Aorta (tissue), 5 donors: ENCODE measurements at regions not wholly inside any gene's neighbourhood (a gene's known extent, or its start where the extent isn't known, plus 50 kb on each side); places are given as distances from the start of the nearest gene placed in this dataset.
"Not testable (repeated sequence)": the region's sequence is repeated elsewhere in the genome, so short reads cannot be mapped to it uniquely, and the experiment has no call there.

Experiments
- ATAC-seq: fragments of 200-7000 bp; cut with Tn5 transposase; one replicate; pipeline ENCODE4 v1.9.1; 2022; ENCODE audit warnings: moderate library complexity; ENCODE audit not compliant: low FRiP score
- DNase-seq, 2 donors: peaks; one replicate each; pipeline ENCODE4 v3.0.0-alpha.2; 2020
- H3K27ac ChIP-seq, 2 donors: one replicate each; pipeline ENCODE4 v1.5.1; 2013; ENCODE audit warnings: low read length in 2 of 2, mild to moderate bottlenecking in 2 of 2, moderate library complexity in 2 of 2, control low read depth in 1 of 2, inconsistent platforms in 1 of 2, low read depth in 1 of 2
- H3K27me3 ChIP-seq, 2 donors: one replicate each; pipeline ENCODE4 v1.6.1; 2013; ENCODE audit warnings: control low read depth in 1 of 2, low read length in 1 of 2, mild to moderate bottlenecking in 1 of 2, moderate library complexity in 1 of 2; ENCODE audit not compliant: insufficient read depth in 2 of 2, control insufficient read depth in 1 of 2
- H3K36me3 ChIP-seq, 2 donors: one replicate each; pipeline ENCODE4 v1.6.1; 2013; ENCODE audit warnings: control low read depth in 1 of 2, low read length in 1 of 2, mild to moderate bottlenecking in 1 of 2; ENCODE audit not compliant: insufficient read depth in 2 of 2, control insufficient read depth in 1 of 2
- H3K4me1 ChIP-seq, 2 donors: one replicate each; pipeline ENCODE4 v1.6.1; 2013; ENCODE audit warnings: low read length in 2 of 2, control low read depth in 1 of 2, mild to moderate bottlenecking in 1 of 2, moderate library complexity in 1 of 2; ENCODE audit not compliant: insufficient read depth in 2 of 2, control insufficient read depth in 1 of 2
- H3K4me3 ChIP-seq, 2 donors: one replicate each; pipeline ENCODE4 v1.5.1; 2013; ENCODE audit warnings: low read length in 2 of 2, control low read depth in 1 of 2, mild to moderate bottlenecking in 1 of 2
- H3K9me3 ChIP-seq: one replicate; pipeline ENCODE4 v1.6.1; 2013; ENCODE audit warnings: mild to moderate bottlenecking, low read length; ENCODE audit not compliant: control insufficient read depth
- WGBS, 2 donors: extraction: QIAGEN DNeasy Blood & Tissue Kit; methylation state at CpG; one replicate each; pipeline ENCODE4 v1.1.7; 2013; 5-methylcytosine and 5-hydroxymethylcytosine counted together
- intact Hi-C, 2 donors: fragments of 100-400 bp; cut with DNase I; formaldehyde crosslinking; loops; one replicate each; pipeline versions ENCODE4 v1.14.2 to v1.15.0; 2022
- donor health status: healthy with polysubstance abuse.
- donor health status: Bipolar disorder and iron deficiency.
- donor health status: DM: no; HTN: no; CAD: no.
- donor health status: DM: no; HTN: no; CAD: no.
- donor health status: DM: yes; HTN: yes; CAD: no.

- no peaks in the 10 kb centered on the region for H3K4me1 ChIP-seq
- H3K27me3 ChIP-seq, result no peaks in the 10 kb centered on the region
- intact Hi-C loops, result loop anchor here (2.0 to 10.0 kb wide), 2 partner anchors 696 to 698 kb away; no protein-coding TSS in a partner anchor
- H3K4me3 ChIP-seq, result no peak overlapping the region
- H3K36me3 ChIP-seq, result no peaks in the 10 kb centered on the region
- no peak for DNase-seq
- no peaks in the 10 kb centered on the region for H3K9me3 ChIP-seq
- no peak overlapping the region for H3K27ac ChIP-seq
- 57 to 60% methylated on average over 4 of the region's 4 CpGs for WGBS, 2 donors
- ATAC-seq, result no peak
Observed at GRCh38 chr1:238950784-238951183, 435.6 kb upstream of the CHRM3 start.

DNA sequence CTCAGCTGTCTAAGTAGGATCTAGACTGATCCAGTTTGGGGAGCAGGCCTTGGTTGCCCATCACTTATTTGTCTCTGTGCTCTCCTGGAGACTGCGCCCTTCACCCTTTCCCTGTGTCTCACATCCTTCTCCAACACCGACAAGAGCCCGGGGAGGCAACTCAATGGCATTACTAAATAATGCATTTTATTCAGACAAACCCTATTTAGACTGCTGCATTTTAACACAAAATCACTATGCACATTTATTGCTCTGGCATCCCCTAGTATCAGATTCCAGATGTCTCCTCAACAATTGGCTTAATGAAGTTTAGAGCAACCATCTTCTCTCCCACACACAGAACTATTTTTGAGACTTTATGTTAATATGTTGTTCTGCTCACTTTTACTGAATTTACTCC, 436.4 kb upstream of the CHRM3 start:
- no peaks in the 10 kb centered on the region for H3K27me3 ChIP-seq
- intact Hi-C loops, result loop anchor here (2.0 to 10.0 kb wide), 2 partner anchors 695 to 697 kb away; no protein-coding TSS in a partner anchor
- H3K9me3 ChIP-seq, result no peaks in the 10 kb centered on the region
- no peak for ATAC-seq
- no peak overlapping the region for H3K27ac ChIP-seq
- WGBS, 2 donors, result 95 to 97% methylated on average over 3 of the region's 3 CpGs
- H3K4me3 ChIP-seq, result no peak overlapping the region
- no peak for DNase-seq
- no peaks in the 10 kb centered on the region for H3K4me1 ChIP-seq
- no peaks in the 10 kb centered on the region for H3K36me3 ChIP-seq

GRCh38 chr1:238944028-238944427, 442.3 kb upstream of the CHRM3 start:
- 76 to 82% methylated on average over 1 of the region's 1 CpG for WGBS, 2 donors

DNA sequence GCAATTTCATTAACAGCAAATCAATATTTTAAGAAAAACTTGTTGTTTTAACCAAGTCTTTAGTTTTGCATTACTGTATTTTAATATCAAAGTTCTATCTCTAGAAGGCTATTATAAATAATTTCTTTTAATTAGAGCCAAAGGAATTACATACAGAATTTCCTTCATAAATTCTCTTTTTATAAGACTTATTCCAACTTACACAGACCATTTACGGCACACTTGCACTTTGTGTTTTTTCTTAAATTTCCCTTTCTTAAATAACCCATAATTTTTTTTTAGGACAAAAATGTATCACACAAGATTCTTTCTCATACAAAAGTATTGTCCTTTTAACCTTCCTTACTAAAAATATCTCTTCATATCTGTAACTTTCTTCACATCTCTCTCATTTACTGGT, 458.5 kb upstream of the CHRM3 start:
- no peak for ATAC-seq

More at GRCh38 chr1:238944028-238944427, 442.3 kb upstream of the CHRM3 start:
- no peaks in the 10 kb centered on the region for H3K4me1 ChIP-seq
- intact Hi-C loops, result no loop called here
- H3K27me3 ChIP-seq, result no peaks in the 10 kb centered on the region
- no peaks in the 10 kb centered on the region for H3K9me3 ChIP-seq
- H3K4me3 ChIP-seq, result no peak overlapping the region
- no peaks in the 10 kb centered on the region for H3K36me3 ChIP-seq
- ATAC-seq, result no peak
- DNase-seq, result no peak
- no peak overlapping the region for H3K27ac ChIP-seq

GRCh38 chr1:238916828-238917227, 469.5 kb upstream of the CHRM3 start:
- intact Hi-C loops, result no loop called here
- H3K9me3 ChIP-seq, result no peaks in the 10 kb centered on the region
- 71 to 80% methylated on average over 4 of the region's 4 CpGs for WGBS, 2 donors

More for the DNA sequence above, 458.5 kb upstream of the CHRM3 start:
- intact Hi-C loops, result no loop called here
- no peaks in the 10 kb centered on the region for H3K4me1 ChIP-seq
- H3K4me3 ChIP-seq, result no peak overlapping the region
- no peaks in the 10 kb centered on the region for H3K27me3 ChIP-seq
- no peaks in the 10 kb centered on the region for H3K36me3 ChIP-seq
- 35 to 42% methylated on average over 1 of the region's 1 CpG for WGBS, 2 donors
- H3K9me3 ChIP-seq, result no peaks in the 10 kb centered on the region
- no peak for DNase-seq
- H3K27ac ChIP-seq, result no peak overlapping the region

DNA sequence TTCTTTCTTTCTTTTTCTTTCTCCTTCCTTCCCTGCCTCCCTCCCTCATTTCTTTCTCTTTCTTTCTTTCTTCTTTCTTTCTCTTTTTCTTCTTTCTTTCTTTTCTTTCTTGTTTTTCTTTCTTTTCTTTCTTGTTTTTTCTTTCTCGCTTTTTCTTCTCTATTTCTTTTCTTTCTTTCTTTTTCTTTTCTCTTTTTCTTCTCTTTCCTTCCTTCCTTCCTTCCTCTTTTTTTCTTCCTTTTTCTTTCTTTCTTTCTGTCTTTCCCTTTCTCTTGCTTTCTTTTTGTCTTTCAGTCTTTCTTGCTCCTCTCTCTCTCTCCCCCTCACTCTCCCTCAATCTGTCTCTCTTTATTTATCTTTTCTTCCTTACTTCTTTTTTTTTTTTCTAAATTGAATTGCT, 472.0 kb upstream of the CHRM3 start:
- no peak overlapping the region for H3K27ac ChIP-seq
- no peaks in the 10 kb centered on the region for H3K36me3 ChIP-seq
- H3K27me3 ChIP-seq, result no peaks in the 10 kb centered on the region
- intact Hi-C loops, result no loop called here
- H3K9me3 ChIP-seq, result no peaks in the 10 kb centered on the region
- WGBS, 2 donors, result 87 to 88% methylated on average over 1 of the region's 1 CpG
- ATAC-seq (no peak), DNase-seq (no peak)
- no peaks in the 10 kb centered on the region for H3K4me1 ChIP-seq
- no peak overlapping the region for H3K4me3 ChIP-seq

More at GRCh38 chr1:238916828-238917227, 469.5 kb upstream of the CHRM3 start:
- Histone ChIP-seq H3K4me1 (no peaks in the 10 kb centered on the region), H3K27me3 (no peaks in the 10 kb centered on the region), H3K36me3 (no peaks in the 10 kb centered on the region), H3K4me3 (no peak overlapping the region), H3K27ac (no peak overlapping the region)
- ATAC-seq (no peak), DNase-seq (no peak)

DNA sequence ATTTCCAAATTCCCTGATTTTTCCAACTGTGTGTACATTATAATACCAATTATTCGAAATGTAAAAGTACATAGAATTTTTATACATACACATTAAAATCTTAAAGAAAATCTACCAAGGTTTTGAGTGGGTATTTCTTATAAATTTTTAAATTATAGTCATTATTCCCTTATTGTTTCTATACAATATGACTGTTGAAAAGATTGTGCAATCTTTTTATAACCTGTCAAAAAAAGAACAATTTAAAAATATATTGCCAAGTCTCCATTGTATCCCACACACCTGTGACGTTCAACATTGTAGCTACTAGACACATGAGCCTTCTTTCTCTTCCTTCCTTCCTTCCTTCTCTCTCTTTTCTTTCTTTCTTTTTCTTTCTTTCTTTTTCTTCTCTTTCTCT, 473.2 kb upstream of the CHRM3 start:
- no peak for ATAC-seq
- no peaks in the 10 kb centered on the region for H3K36me3 ChIP-seq
- no peak overlapping the region for H3K4me3 ChIP-seq
- no peak for DNase-seq
- no peak overlapping the region for H3K27ac ChIP-seq
- 83 to 86% methylated on average over 2 of the region's 2 CpGs for WGBS, 2 donors
- H3K27me3 ChIP-seq, result no peaks in the 10 kb centered on the region
- no peaks in the 10 kb centered on the region for H3K4me1 ChIP-seq
- H3K9me3 ChIP-seq, result no peaks in the 10 kb centered on the region
- intact Hi-C loops, result no loop called here

DNA sequence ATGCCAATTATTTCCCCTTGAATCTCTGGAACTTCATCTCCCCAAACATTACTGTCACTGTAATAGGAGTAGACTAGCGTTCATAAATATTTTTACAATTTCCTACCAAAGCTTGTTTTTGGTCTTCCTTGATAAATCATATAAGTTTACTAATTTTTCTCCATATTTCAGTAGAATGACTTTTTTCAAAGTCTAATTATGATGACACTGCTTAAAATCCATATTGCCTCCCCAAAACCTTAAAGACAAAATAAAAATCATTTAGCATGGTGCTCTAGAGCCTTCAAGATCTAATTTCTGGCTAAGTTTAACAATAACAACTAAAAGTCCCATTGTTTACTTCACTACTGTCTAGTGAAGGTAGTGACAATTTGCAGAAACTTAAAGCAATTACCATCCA, 474.2 kb upstream of the CHRM3 start:
- no peak overlapping the region for H3K27ac ChIP-seq
- 76 to 89% methylated on average over 1 of the region's 1 CpG for WGBS, 2 donors
- DNase-seq (no peak), ATAC-seq (no peak)
- H3K9me3 ChIP-seq, result no peaks in the 10 kb centered on the region
- intact Hi-C loops, result no loop called here
- H3K27me3 ChIP-seq, result no peaks in the 10 kb centered on the region
- H3K4me1 ChIP-seq, result no peaks in the 10 kb centered on the region
- no peaks in the 10 kb centered on the region for H3K36me3 ChIP-seq
- no peak overlapping the region for H3K4me3 ChIP-seq

DNA sequence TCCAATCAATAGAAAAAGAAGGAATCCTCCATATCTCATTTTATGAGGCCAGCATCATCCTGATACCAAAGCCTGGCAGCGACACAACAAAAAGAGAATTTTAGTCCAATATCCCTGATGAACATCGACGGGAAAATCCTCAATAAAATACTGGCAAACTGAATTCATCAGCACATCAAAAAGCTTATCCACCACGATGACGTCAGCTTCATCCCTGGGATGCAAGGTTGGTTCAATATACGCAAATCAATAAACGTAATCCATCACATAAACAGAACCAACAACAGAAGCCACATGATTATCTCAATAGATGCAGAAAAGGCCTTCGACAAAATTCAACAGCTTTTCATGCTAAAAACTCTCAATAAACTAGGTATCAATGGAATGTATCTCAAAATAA, 483.6 kb upstream of the CHRM3 start:
- H3K36me3 ChIP-seq, H3K4me1 ChIP-seq, ATAC-seq, H3K27me3 ChIP-seq, DNase-seq, H3K4me3 ChIP-seq, H3K9me3 ChIP-seq, intact Hi-C loops, H3K27ac ChIP-seq: not testable (repeated sequence)
- WGBS, 2 donors, result 92 to 96% methylated on average over 8 of the region's 8 CpGs
